Activated CD8-positive, alpha-beta memory T cell treated with anti-CD3 and anti-CD28 coated beads for 4 hours (primary cell): ENCODE measurements at regions not wholly inside any gene's neighbourhood (a gene's known extent, or its start where the extent isn't known, plus 50 kb on each side); places are given as distances from the start of the nearest gene placed in this dataset.
"Not testable (repeated sequence)": the region's sequence is repeated elsewhere in the genome, so short reads cannot be mapped to it uniquely, and the experiment has no call there.

Experiments used
- DNase-seq, 2 donors: peaks; one replicate each; pipeline ENCODE4 v3.0.0-alpha.2; 2020; ENCODE audit warnings: low read depth in 2 of 2

DNA sequence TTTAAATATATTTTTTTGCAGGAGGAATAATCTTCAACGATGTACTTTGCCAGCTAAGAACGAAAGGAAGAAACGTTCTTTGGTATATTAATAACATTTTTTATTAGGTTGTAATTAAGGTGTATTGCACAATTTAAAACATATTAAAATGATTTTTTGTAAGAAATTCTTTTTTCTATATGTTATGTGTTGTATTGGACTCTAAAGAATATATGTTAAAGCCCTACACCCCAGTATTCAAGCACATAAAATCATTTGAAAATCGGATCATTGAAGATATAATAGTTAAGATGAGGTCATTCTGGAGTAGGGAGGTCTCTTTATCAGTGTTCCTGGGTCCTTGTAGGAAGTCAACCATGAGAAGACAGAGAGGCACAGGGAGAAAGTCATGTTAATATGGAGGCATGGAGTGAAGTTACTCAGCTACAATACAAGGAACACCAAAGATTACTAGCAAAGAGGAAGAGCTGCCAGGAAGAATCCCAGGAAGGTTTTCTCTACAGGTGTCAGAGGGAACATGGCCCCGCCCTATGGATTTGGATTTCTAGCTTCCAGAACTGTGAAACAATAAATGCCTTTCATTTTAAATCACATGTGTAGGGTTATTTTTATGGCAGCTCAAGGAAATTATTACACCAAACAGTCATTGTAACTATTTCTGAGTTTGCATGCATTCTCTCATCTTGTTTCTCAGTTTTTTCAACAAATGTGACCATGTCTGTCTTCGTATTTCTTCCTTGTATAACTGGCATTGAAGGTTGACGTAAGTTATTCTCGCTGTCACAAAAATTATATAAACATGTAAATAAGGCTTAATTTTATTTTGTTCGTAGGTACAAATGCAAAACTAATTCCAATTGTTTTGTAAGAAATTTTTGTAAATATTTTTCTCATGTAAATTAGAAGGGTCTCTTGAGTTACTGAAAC lies 75.4 kb upstream of the VPREB1 start:
- DNase-seq = no peak

DNA sequence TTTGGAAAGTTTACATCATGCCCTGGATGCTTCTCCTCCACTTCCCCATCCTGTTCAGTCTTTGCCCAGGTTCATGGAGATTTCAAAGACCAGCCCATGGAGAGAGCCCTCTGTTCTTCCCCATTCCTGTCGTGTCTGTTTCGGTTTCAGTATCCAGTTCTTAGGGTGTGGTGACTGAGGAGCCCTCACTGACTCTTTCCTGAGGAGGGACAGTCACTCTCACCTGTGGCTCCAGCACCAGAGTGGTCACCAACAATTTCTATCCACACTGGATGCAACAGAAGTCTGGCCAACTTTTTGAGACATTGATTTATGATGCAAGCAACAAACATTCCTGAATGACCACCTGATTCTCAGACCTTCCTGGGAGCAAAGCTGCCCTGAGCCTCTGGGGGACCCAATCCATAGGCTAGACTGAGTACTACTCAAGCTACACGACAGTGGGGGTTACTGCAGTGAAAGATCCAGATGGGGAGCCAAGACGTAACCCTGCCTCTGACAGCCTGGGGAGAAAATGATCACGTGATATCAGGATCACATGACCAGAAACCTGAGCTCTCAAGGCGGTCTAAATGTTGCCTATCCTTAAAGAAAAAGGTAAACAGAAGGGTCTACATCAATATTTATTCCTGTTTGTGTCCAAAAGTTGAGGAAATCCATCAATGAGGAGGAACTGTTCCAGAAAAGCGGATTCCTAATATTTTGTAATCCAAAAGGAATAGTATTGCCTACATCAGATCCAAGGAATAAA lies 76.2 kb upstream of the VPREB1 start:
- DNase-seq = no peak

DNA sequence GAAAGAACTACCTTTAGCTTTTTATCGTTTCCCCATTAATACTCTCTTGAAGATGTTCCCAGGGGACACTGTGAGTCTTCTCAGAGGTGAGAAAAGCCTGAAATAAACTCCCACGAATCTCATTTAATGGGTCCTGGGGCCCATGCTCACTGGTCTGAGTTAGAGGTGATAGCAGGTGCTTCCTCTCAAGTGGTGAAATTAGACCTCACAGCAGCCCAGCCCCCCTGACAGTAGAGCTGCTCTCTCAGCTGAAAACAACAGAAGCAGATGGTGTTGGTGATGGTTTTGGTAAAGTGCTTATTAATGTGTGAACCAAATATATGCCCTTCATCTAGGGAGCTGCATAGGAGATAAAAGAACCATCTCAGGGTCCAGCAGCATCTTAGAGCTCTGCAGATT lies 76.8 kb upstream of the VPREB1 start:
- DNase-seq = no peak

DNA sequence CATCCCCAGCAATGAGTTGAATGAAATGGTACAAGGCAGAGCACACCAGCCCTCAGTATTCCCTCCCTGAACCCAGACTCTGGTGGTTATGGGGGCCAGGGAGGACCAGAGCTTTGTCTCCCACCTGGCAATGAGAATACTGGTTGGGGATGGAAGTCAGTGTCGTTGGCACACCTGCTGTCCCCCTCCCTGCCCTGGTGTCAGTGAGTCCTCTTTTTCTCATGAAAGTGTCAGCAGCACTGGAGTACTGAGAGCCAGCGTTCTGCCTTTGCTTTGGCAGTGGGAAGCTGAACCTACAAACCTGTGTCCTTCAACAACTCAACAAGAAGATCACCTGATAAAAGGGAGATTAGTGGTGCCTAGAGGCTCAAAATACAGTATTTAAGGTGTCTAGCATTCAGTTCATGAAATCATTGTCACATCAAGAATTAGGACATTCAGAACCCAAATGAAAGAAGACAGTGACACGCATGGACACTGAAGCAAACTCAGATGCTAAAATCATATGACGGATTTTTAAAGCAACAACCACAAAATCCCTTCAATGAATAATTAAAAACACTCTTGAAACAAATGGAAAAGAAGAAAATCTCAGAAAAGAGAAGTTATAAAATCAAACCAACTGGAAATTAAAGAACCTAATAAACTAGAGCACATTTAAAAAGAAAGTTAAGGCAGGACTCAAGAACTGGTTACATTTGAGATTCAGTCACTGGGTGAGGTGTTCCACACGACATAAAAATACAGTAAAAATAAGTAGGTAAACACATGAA lies 77.5 kb upstream of the VPREB1 start:
- DNase-seq = no peak

DNA sequence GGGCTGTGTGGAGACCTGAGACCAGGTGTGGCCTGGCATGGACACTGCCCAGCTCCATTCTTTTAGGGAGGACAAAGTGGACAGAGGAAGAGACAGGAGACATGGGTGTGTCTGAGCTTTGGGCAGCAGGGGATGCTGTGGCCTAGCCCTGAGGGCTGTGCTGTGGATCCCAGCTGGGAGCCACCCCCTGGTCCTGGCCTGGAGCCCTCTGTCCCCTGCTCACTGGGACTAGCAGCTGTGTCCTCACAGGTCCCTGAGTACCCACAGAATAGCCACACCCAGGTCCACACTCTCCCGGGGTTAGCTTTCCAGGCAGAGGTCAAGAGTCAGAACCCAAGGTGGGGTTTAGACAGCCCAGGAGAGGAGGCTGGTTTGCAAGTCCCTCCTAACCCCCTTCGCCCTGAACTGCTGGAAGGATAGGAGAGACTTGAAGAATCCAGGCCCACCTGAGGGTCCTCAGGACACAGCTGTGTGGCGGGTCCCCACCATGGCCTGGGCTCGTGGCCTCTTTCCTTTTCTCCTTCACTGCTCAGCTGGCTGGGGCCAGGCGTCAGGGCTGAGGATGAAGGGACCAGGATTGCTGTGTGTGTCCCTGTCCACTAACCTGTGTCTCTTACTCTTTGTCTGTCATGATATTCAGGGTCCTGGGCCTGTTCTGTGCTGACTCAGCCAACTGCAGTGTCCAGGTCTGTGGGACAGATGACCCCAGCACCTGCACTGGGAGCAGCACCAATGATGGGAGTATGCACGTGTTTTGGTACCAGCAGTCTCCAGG lies 78.5 kb upstream of the VPREB1 start:
- no peak for DNase-seq

DNA sequence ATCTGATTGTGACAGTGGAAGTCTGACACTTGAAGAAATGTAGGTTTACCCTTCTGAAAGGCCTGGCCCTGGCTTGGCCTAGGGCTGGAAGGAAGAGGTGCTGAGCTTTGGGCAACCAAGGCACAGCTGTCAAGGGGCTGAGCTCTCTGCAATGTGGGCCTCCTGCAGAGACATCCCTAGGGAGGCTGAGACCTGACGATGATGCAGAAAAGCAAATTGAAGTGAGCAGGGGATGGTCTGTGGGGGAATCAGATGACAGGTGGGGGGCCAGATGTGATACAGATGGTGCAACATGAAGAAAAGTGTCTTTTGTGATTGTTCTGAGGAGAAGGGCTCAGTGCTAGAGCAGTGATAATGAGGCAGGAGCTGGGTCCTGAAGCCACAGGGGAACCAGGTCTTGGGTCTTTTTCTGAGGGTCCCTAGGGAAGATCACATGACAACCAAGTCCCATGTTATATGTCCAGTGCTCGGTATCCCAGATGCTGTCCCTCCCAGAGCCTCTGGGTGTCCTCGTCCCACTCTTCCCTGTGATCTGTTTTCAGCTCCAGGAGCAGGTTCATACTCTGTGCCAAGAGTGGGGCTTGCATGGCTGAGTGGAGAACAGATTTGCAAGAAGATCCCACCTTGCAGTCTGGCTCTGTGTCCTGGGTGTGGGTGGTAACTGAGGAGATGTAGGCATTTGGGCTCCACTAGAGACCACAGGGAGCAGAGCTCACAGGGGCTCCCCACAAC lies 79.9 kb upstream of the VPREB1 start:
- DNase-seq = no peak

GRCh38 chr22:22161924-22162851 lies 82.4 kb upstream of the VPREB1 start:
- no peak for DNase-seq

DNA sequence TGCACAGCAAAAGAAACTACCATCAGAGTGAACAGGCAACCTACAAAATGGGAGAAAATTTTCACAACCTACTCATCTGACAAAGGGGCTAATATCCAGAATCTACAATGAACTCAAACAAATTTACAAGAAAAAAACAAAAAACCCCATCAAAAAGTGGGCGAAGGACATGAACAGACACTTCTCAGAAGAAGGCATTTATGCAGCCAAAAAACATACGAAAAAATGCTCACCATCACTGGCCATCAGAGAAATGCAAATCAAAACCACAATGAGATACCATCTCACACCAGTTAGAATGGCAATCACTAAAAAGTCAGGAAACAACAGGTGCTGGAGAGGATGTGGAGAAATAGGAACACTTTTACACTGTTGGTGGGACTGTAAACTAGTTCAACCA lies 83.8 kb upstream of the VPREB1 start:
- not testable (repeated sequence) for DNase-seq

DNA sequence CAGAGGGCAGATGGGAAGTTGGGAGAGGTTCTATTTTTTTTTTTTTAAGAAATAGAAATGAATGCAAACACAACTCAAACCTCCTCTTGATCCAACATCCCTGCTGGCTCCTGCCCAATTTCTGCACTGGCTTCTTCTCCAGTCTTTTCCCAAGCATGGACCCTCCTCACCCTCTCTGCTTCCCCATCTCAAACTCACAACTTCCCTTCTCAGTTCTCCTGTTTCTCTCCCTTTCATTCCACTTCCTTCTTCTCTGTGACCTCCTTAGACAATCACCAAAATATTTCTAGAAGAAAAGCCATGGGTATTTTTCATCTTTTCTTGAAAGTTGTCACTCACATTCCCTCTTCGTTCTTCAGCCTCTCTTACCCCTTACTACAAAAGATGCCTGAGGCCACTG lies 85.2 kb upstream of the VPREB1 start:
- no peak for DNase-seq

DNA sequence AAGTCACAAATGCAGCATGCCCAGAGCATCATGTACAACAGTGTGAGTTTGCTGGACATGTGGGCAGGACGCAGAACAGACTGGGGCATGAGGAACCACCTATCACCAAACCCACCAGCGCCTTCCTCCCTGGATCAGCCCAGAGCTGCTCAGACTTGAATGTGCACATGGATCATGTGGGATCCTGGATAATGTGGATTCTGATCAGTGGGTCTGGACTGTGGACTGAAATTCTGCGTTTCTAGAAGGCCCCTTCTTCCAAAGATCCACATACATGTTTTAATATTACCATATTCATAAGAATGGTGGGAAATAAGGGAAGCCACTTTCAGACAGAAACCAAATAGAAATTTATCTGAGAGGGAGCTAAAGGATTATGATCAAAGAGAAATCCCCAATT lies 85.6 kb upstream of the VPREB1 start:
- no peak for DNase-seq

DNA sequence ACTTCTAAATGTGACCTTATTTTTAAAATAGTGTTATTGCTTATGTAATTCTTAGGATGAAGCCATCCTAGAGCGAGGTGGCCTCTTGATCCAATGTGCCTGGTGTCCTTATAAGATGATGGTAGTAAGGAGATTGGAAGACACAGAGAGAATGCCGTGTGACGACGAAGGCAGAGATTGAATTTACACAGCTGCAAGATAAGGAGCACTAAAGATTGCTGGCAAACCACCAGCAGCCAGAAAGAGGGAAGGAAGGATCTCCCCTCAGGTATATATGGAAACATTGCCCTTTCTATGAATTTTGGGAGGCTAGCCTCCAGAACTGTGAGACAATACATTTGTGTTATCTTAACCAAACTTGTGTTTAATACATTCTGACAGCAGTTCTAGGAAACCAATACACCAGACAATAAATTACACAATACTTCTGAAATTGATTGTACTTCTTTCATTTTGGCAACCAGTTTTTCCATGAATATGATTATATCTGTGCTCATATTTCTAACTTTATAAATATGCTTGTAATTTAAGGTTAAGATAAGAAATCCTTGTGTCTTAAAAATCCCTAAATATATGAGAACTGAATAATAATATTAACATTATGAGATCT lies 86.3 kb upstream of the VPREB1 start:
- no peak for DNase-seq

DNA sequence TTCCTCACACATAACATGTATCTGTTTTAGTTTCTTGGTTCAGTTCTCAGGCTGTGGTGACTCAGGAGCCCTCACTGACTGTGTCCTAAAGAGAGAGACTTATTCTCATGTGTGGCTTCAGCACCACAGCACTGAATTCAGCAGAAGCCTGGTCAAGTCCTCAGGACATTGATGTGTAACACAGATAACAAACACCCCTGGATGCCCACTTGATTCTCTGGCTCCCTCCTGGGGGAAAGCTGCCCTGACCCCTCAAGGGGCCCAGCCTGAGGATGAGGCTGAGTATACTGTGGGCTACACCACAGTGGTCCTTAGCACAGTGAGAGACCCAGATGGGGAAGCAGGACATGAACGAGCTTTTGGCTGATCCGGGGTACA lies 87.2 kb upstream of the VPREB1 start:
- DNase-seq = no peak

GRCh38 chr22:22156716-22157347 lies 87.8 kb upstream of the VPREB1 start:
- DNase-seq = peak; percentile 11 to 35

DNA sequence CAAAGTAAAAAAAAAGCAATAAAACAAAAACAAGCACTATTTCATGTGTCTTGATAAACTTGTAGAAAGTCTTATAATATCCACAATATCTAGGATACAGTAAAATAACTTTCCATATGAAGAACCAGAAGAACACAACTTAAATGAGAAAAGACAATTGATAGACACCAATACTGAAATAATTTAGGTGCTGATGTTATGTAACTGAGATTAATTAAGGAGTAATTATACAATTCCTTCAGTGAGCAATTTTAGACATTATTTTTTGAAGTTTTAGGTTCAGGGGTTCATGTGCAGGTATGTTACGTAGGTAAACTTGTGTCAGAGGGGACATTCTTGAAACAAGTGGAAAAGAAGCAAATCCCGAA lies 88.3 kb upstream of the VPREB1 start:
- DNase-seq = no peak

DNA sequence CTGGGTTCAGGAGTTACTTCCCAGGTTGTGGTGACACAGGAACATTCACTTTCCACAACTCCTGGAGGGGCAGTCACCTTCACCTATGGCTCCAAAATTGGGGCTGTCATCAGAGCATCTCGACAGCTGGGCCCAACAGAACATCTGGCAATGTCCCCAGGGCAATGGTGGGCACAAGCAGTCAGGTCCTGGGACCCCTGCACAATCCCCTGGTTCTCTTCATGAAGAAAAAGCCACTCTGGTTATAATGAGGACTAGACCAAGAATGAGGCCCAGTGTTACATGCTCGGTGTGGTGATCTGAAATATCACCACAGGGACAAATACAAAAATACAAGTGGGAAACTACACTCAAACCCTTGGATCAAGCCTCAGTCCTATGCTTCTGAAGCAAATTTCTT lies 89.0 kb upstream of the VPREB1 start:
- no peak for DNase-seq

- DNase-seq = no peak
Measured at GRCh38 chr22:22155146-22155545, 89.4 kb upstream of the VPREB1 start.

- DNase-seq = no peak
Measured at GRCh38 chr22:22154040-22154439, 90.5 kb upstream of the VPREB1 start.

DNA sequence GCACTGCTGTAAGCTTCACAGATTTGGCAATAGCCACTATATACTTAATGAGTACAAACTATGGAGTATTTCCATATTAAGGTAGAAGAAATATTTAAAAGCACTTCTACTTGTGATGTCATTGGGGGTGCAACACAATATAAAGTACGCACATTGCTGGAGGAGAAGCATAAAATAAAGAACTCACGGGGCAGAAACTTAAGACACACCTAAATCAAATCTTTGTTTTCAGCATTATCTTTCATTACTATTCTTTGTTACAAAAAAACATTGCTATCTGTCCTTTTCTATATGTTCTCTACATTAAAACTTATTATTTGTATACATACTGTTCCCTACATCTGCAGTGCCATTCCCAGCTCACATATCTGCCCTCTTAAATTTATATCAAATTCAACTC lies 93.3 kb upstream of the VPREB1 start:
- no peak for DNase-seq

- DNase-seq = no peak
Measured at GRCh38 chr22:22150457-22150856, 94.1 kb upstream of the VPREB1 start.
